ENCODE measurements at regions not wholly inside any gene's neighbourhood (a gene's known extent, or its start where the extent isn't known, plus 50 kb on each side); places are given as distances from the start of the nearest gene placed in this dataset.
"Not testable (repeated sequence)": the region's sequence is repeated elsewhere in the genome, so short reads cannot be mapped to it uniquely, and the experiment has no call there.

DNA sequence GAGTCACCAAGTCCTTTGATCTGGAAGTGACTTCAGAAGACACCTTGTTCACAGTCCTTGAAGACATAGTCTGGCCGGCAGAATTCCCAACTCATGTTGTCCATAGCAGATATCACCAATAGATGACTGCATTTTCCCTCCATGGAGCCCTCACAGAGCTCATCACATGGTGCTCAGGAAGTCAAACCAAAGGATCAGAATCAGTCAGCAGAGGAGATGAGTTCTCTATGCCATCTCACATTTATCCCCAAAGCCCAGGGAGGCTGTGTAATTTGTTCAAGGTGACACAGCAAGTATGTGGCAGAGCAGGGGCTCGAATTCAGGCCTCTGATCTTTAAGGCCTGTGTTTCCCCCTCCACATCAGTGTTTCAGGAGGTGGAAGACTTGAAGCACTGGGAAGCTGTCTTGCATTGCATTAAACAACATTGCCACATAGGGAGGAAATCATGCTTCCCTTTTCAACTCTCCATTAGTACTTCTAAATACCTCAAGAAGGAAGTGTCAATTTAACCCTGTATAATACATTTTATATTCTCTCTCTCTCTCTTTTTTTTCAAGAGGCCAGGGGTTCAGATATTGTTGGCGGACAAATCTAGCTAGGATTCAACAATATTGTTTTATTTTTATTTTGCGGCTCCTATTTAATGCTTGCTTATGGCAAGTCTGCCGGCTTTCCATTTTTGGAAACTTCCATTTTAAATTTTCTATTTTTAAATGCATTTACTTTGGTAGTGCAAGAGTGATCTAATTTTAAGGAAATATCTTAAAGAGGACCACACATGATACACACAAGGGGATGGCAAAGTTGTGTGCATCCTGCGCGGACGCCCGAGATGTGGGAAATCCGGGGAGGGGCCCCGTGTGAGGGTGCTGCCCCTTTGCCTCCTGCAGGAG is 61.9 kb downstream of the NPIPB5 start:
- not testable (repeated sequence) for DNase-seq

DNA sequence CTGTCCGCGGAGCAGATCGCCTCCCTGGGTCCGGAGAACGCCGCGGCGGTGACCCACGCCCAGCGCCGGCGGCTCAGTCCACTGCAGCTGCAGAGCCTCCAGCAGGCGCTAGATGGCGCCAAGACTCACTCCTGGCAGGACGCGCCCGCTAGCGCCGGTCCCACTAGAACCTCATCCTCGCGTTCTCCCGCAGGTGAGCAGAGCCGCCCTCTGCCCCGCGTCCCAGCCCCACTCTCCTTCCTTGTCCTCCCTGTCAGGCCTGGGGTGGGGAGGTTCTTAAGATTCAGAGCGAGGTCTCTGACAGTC is 62.5 kb downstream of the NPIPB5 start:
- not testable (repeated sequence) for DNase-seq

DNA sequence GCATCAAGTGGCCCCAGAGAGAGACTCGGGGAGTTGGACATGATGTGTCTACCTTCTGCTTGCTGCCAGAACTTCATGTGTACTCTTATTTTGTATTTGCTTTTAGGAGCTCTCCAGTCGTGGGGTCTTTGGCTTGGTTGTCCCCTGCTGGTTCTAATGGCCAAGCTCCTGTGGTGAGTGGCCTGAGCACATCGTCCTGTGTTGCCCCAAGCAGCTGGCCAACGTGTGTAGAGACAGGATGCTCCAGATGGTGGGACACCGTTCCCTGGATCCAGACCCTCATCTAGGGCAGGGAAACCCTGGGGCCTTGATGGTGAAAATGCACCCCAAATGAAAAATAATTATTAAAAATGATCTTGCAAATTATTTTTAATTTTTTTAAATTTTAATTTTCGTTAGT is 65.8 kb downstream of the NPIPB5 start:
- DNase-seq, result not testable (repeated sequence)

DNA sequence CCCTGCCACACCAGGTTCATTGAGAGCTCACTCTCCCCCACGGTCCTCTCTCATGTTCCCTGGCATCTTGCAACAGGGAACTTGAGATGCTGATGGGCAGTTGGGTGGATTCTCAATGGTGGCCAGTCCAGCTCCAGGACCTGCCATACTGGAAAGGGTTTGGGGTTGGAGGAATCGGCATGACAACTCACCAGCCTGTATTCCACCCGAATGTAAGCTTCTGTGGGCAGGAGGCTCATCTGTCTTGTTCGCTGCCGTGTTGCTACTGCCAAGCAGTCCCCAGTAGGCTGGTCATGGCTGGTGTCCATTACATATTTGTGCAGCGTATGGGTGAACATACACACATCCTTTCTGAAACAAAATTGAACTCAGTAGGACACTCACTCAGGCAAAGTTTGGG is 72.5 kb downstream of the NPIPB5 start:
- DNase-seq, result not testable (repeated sequence)

DNA sequence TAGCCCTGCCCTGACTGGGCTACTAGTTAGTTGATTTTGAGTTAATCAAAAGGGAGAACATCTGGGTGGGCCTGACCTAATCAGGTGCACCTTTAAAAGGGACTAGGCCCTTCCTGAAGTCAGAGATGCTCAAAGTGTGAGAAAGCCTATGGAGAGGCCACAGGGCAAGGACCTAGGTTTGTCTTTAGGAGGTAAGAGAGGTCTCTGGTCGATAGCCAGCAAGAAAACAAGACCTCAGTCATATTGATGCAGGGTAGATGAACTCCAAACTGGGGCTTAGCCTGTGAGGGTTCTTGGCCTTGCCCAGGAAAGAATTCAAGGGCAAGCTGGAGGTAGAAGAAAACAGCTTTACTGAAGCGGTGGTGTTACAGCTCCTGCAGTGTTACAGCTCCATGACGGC is 73.8 kb downstream of the NPIPB5 start:
- not testable (repeated sequence) for DNase-seq

DNA sequence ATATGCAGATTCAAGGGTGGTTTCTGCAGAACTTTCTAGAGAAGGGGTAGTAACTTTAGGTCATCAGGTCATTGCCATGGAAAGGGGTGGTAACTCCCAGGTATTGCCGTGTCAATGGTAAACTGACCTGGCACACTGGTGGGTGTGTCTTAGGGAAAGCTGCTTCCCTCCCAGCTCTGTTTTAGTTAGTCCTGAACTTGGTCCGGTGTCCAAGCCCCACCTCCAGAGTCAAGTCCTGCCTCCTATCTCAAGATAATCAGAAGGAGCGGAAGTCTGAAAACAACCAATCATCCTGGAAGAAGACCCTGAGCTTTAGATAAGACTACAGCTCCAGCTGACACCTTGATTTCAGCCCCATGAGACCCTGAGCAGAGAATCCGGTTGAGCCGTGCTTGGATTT is 74.2 kb downstream of the NPIPB5 start:
- DNase-seq, result not testable (repeated sequence)

DNA sequence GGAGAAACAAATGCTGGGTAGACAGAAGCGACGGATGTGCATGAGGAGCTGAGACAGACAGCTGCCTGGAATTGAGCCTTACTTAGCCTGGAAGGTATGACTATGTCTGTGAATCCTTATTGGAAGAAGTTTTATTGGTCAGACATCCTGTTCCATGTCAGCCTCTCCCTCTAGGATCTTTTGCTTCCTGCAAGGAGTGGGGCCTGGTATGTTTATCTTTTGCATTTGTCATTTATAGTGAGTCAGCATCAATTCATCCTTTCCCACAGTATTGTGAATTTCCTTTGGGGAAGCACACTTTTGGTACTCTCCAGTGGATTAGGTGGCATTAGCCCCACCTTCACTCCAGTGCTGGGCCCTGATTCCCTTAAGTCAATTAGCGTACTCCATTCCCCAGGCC is 74.7 kb downstream of the NPIPB5 start:
- DNase-seq, result not testable (repeated sequence)

DNA sequence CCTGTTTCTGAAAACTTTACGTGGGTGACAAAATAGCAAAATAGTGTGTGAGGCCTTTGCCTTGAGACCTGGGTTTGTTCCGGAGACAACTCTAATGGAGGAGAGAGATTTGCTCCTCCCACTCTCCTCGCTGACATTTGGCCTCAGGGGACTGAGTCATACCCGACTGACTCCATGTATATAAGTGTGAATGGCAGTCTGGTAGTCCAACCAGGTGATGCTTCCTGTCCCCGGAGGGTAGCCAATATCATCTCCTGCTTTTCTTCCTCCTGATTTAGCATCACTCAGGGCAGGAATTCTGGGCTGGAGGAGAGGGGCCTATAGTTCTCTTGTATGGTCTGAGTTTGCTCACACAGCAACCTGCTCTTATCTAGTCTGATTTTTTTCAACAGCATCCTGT is 76.0 kb downstream of the NPIPB5 start:
- not testable (repeated sequence) for DNase-seq

DNA sequence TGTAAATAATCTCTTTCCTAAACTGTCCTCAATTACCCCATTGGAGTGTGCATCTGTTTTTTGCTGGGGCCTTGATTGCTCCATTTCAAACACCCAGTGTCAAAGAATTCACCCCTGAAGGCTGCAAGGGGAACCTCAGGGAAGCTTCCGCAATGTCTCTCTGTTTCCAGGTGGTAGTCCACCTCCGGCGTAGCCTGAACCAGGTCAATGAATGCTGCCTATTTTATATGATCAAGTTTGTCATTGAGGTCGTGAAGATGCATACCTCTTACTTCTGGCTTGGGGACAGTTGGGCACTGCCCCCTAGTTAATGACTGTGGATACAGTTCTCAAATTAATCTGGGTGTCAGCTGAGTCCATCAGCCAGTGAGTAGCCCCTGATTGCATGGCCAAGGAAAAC is 79.1 kb downstream of the NPIPB5 start:
- not testable (repeated sequence) for DNase-seq

DNA sequence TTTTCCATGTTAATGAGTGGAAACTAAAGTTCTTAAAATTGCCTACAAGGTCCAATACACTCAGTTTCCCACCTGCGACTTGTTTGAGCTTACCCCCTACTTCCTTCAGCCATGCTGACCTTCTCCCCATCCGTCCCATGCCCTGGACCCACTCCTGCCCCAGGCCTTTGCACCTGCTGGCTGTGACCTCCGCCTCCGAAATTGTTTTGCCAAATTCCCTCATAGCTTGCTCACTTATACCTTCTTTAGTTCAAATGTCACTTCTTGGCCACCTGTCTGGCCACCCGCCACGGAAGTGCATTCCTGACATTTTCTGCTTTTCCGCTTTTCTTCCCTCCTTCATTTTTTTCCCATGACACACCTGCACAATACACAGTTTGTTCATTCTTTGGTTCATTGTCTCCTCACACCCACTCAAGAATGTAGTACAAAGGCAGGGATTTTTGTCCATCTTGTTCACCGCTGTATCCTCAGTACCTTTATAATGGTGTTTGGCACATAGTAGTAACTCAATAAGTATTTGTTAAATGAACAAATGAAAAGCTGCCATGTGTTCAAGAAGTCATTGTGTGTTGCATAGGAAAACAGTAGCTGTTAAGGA is 85.9 kb downstream of the NPIPB5 start:
- DNase-seq, result not testable (repeated sequence)

DNA sequence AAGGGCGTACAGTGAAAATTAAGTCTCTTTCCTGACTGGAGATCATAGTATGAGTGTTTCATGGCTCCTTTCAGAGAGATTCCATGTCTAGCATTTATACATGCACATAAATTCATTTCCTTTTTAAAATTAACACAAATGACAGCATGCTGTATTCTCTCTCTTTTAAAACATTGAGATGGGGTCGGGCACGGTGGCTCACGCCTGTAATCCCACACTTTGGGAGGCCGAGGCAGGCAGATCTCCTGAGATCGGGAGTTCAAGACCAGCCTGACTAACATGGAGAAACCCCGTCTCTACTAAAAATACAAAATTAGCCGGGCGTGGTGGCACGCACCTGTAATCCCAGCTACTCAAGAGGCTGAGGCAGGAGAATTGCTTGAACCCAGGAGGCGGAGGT is 93.1 kb downstream of the NPIPB5 start:
- not testable (repeated sequence) for DNase-seq

DNA sequence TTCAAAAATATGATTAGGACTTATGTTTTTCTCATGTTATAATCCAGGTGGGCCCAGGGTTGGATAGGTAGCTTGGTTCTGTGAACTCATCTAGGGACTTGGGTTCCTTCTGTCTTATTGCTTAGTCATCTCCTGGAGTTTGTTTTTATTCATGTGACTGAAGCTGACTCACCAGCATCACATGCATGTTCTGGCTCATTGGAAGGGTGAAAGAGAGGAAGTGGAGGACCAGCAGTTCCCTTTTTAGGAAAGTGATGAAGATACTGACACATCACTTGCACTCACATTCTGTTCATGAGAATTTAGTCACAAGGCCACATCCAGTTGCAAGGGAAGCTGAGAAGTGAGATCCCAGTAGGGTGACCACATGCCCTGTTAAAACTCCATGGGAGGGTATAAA is 95.9 kb downstream of the NPIPB5 start:
- not testable (repeated sequence) for DNase-seq

DNA sequence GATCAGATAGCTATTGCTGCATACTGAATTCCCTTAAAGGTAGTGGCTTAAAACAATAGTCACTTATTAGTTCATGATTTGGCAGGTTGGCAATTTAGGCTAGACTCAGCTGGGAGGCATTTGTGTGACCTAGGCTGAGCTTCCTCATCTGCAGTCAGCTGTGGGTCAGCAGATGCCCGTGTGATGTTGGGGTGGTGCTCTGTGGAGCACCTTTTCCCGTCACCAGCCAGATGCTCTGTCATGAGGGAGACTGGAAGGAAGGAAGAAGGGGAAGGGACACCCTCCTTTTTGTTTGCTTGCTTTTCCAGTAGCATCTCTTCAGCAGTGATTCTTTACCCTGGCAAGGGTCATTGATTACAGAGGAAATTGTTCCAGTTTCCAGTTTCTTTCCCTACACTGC is 99.1 kb downstream of the NPIPB5 start:
- not testable (repeated sequence) for DNase-seq

DNA sequence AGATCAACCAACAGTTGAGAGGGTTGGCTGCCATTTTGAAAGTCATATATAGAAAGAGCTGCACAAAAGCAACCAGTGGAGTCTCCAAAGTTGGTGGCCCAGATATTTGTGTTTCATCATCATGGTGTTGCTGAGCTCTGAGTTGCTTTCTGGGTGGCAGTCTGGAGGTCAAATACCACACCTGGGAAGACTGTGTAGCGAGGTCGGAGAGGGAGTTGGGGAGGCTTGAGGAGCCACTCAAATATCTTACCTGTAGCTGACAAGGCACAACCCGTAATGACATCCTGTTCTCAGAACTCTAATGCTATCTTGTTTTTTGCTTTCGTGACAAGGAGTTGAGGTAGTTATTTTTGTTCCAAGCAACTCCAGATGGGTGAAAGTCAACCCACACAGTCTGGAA is 100.4 kb downstream of the NPIPB5 start:
- not testable (repeated sequence) for DNase-seq

DNA sequence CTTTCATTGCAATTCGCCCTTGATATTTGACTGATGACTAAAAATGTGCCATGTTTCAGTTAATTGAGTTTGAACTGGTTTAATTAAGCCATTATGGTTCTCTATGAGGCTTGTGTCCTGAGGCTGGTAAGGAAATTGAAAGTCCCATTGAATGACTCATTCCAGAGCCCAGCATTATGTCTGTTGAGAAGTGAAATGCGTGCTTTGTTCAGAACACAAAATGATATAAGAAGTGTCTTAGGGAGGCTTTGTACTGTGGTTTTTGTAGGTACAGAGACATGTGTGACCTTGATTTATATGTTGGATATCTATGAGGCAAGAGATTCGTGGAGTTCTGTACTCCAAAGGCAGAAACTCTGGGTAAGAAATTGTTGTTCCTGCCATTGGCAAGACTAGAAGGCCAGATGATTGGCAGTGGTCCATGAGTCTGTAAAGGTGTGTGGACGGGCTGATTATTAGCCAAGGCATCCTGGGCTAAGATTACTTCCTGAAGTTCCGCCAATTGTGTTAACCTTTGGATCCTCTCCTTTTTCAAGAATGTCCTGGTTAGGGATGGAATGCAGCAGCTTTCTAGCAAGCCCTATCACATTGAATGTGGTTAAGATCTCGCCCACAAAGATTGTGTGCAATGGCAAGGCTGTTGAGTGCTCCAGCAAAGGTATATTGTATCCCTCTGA is 103.7 kb downstream of the NPIPB5 start:
- no peak for DNase-seq

DNA sequence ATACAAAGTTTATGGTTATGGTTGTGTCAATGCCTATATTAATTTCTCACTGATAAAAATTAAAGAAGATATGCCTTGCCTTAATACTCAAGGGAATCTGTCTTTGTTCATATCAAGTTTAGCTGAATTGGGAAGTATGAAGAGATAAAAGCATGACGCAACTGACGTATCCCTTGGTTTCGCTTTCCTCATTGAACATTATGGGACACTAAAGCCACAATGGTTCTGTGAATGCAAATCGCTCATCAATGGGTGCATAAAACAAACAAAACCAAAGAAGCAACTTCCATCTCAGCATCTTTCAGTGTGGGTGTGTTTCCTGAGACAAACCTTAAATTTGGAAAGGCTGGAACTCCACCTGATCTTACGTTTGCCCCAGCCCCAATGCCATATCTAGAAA is 108.2 kb downstream of the NPIPB5 start:
- no peak for DNase-seq

DNA sequence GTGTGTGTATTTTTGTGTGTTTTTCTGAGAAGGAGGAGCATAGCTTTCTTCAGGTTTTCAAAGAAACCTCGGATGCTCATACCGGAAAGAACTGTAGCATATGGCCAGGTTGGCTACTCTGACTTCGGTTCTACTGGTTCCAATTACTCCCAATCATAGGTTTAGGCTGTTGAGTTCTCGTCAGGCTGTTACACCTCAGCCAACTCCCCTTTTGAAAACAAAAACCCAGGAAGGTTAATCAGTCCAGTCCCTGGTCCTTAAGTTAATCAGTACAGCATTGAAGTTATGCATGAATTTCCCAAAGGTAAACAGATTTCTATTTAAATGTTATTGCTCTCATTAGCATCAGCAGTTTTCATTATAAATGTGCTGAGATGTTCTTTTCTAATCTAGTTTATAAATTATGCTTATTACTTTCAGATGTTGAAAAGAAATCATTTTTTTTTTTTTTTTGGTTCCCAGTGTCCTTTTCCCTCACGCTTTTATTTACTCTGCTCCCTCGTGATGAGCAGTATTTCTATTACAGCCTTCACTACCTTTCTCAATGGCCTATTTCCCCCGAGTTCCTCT is 111.0 kb downstream of the NPIPB5 start:
- no peak for DNase-seq

DNA sequence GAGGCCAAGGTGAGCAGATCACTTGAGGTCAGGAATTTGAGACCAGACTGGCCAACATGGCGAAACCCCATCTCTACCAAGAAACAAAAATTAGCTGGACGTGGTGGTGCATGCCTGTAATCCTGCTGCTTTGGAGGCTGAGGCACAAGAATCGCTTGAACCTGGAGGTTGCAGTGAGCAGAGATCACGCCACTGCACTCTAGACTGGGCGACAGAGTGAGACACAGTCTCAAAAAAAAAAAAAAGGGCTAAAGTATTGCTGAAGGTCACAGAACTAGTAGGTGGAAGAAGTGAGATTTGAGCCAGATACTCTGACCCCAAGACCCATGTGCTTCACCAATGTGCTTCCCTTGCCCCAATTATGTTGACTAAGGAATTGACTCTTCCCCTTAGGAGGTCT is 112.0 kb downstream of the NPIPB5 start:
- no peak for DNase-seq

DNA sequence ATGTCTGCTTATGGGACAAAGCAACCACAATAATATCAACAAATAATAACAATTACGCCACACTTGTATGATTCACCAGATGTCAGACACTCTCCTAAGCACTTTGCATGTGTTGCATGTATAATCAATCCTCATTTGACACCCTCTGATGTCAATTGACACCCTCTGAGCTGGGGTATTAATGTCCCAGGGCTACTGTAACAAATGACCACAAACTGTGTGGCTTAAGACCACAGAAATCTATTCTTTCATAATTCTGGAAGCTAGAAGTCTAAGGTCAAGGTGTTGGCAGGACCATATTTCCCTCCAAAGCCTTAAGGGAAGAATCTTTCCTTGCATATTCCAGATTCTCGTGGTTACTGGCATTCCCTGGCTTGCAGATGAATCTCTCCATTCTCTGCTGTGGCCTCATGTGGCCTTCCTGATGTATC is 112.7 kb downstream of the NPIPB5 start:
- DNase-seq, result no peak

DNA sequence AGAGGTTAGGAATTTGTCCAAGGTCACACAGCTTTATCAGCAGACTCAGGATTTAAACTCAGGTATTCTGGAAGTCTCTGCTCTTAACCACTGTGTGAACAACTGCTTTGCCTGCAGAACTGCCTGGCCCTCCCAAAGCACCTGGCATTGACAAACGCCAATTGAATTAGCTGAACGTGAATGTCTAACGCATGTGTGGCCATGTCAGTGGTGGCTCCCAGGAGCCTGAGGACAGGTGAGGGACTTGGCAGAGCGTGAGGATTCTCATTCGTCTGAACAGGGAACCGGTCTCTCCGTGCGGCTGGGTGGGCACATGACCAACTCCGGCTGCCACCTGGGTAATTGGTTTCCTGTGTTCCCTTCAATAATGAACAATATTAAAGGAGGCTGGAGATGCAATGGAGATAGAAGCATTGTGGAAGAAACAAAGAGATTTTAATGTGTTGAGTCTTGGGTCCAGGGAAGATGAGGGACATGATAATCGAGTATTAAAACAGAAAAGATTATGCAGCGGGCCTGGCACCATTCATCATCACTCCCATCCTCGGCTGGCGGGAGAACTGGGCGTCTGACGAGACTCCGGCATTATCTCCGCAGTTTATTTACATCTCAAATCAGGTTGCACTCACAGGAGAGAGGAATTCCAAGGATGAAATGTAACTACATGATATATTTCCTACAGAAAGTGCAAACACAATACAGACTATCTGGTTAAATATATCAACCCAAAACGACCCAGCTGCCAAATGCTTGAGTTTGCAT is 113.5 kb downstream of the NPIPB5 start:
- DNase-seq, result no peak

DNA sequence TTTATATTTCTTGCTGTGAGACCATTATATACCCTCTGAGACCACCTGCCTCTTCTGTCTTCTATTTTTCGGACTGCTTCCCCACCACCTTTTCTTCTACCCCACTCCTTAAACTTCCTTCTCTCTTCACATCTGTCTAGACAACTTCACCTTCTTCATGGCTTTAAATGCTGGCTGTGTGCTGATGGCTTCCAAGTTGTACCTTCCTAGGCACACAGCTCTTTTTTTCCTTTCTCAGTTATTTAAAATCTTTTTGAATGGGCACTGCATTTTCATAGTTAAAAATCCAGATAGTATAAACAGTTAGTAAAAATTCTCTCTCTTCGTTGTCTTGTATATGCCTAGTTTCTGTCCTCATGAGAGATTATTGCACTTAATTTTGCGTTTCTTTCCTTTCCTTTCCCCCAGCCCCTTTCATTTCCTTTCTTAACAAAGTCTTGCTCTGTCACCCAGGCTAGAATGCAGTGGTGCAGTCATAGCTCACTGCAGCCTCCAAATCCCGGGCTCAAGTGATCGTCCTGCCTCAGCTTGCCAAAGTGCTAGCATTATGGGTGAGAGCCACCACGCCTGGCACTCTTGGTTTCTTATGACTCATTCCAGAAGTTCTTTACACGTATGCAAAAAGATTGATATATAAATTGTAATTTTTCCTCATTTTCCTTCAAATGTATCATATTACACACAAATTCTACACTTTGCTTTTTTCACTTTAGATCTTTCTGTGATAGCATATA is 114.3 kb downstream of the NPIPB5 start:
- DNase-seq, result no peak

DNA sequence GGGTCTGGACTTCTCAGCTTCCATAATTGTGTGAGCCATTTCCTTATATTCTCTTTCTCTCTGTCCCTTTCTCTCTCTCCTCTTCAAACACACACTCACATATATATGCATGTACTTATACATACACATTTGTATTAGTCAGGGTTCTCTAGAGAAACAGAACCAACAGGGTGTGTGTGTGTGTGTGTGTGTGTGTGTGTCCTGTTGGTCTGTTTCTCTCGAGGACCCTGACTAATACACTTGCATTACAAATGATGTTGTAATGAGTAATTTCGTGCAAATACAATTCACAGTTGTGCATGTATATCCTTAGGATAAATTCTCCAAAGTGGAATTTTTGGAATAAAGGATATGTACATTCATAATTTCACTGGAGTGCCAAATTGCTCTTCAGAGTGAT is 115.3 kb downstream of the NPIPB5 start:
- no peak for DNase-seq
